Caco-2 (cell line): ENCODE measurements at regions not wholly inside any gene's neighbourhood (a gene's known extent, or its start where the extent isn't known, plus 50 kb on each side); places are given as distances from the start of the nearest gene placed in this dataset.

Experiments
- BruUV-seq: library from RNA; stranded (reverse); fragments of 400-500 nt; replicated peaks from 2 replicates; lab custom pipeline; 2021; lab: Mats Ljungman, UMichigan
- CTCF ChIA-PET: fragments of 300-600 bp; sonication (Branson Sonifier 250); formaldehyde crosslinking; loops from one replicate; lab custom pipeline; 2022; ENCODE audit warnings: antibody characterized with exemption; lab: Charles Lee
- POLR2A ChIA-PET: fragments of 300-600 bp; sonication (Branson Sonifier 250); formaldehyde crosslinking; loops from one replicate; lab custom pipeline; 2022; ENCODE audit warnings: antibody characterized with exemption; lab: Charles Lee
- DNase-seq, 2 experiments: peaks; one replicate each; pipeline versions ENCODE4 v3.0.0 to v3.0.0-alpha.2; 2020 to 2022
- H3K27me3 ChIP-seq: replicated peaks from 2 replicates; pipeline ENCODE4 v1.6.0; 2011; ENCODE audit warnings: low read length; ENCODE audit not compliant: control insufficient read depth, insufficient read depth
- H3K36me3 ChIP-seq: 2 replicates; pipeline ENCODE4 v1.5.1; 2011; ENCODE audit warnings: low read length; ENCODE audit not compliant: control insufficient read depth, insufficient read depth
- H3K4me1 ChIP-seq: fragments of 250-450 bp; sonication (Bioruptor Pico); 2 replicates; pipeline ENCODE4 v1.5.1; 2020; ENCODE audit warnings: mild to moderate bottlenecking
- H3K4me3 ChIP-seq: 2 replicates; pipeline ENCODE4 v1.5.1; 2011; ENCODE audit warnings: low read depth, mild to moderate bottlenecking, control low read depth, low read length
- H3K9me3 ChIP-seq: fragments of 250-450 bp; sonication (Bioruptor Pico); 2 replicates; pipeline ENCODE4 v1.5.1; 2020; ENCODE audit warnings: mild to moderate bottlenecking, moderate library complexity
- H3K27ac Mint-ChIP-seq: one replicate; pipeline ENCODE4 v1.8.0; 2022; ENCODE audit warnings: mixed read lengths; ENCODE audit not compliant: unreplicated experiment
- H3K27me3 Mint-ChIP-seq: one replicate; pipeline ENCODE4 v1.8.0; 2022; ENCODE audit warnings: mixed read lengths; ENCODE audit not compliant: insufficient read depth, unreplicated experiment
- H3K36me3 Mint-ChIP-seq: one replicate; pipeline ENCODE4 v1.8.0; 2022; ENCODE audit warnings: mild to moderate bottlenecking, mixed read lengths; ENCODE audit not compliant: insufficient read depth, unreplicated experiment
- H3K4me1 Mint-ChIP-seq: one replicate; pipeline ENCODE4 v1.8.0; 2022; ENCODE audit warnings: low read depth, mixed read lengths; ENCODE audit not compliant: unreplicated experiment
- H3K4me3 Mint-ChIP-seq: one replicate; pipeline ENCODE4 v1.8.0; 2022; ENCODE audit warnings: mild to moderate bottlenecking, moderate library complexity, mixed read lengths; ENCODE audit not compliant: unreplicated experiment
- H3K9me3 Mint-ChIP-seq: one replicate; pipeline ENCODE4 v1.8.0; 2022; ENCODE audit warnings: mixed read lengths; ENCODE audit not compliant: unreplicated experiment
- intact Hi-C: fragments of 100-400 bp; cut with micrococcal nuclease; formaldehyde crosslinking; loops from one replicate; pipeline ENCODE4 v1.10.0; 2022; ENCODE audit not compliant: unreplicated experiment
- TF ChIP-seq, protein P1 (sequence below), 2 experiments: fragments of 200-600 bp in 1 of 2; IDR thresholded peaks; 1 replicate in 1 of 2; 2 replicates in 1 of 2; pipeline versions ENCODE4 v1.5.1 to v1.8.0; 2011 to 2022; ENCODE audit warnings: antibody characterized with exemption in 1 of 2, control low read depth in 1 of 2, inconsistent platforms in 1 of 2, low read depth in 1 of 2, low read length in 1 of 2, mild to moderate bottlenecking in 1 of 2, moderate library complexity in 1 of 2; ENCODE audit not compliant: insufficient read depth in 1 of 2, severe bottlenecking in 1 of 2, unreplicated experiment in 1 of 2

DNA sequence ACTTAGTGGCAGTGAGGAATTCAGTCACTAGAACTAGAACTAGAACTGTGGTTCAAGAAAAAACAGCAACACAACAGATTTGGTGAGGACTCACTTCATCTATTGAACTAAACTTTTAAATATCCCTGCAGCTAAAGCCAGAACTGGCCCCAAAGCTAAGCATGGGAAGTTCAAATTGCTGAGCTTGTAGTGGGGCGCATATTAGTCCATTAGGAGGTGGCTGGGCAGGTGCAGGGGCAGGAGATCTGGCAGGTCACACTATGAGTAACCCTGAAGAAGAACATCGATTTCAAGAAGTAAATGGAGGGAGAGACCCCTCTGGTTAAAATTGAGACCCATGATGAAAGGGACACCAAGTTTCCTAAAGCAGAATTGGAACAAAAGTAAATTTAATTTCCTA is 73.8 kb upstream of the UBAC2 start:
- peaks cover 11% of the 10 kb centered on the region for H3K4me1 Mint-ChIP-seq
- H3K9me3 Mint-ChIP-seq: no peaks in the 10 kb centered on the region
- Histone ChIP-seq H3K36me3 (no peaks in the 10 kb centered on the region), H3K4me3 (no peak overlapping the region), H3K27me3 (no peaks in the 10 kb centered on the region), H3K9me3 (no peaks in the 10 kb centered on the region), H3K4me1 (no peaks in the 10 kb centered on the region)
- no peak for DNase-seq
- intact Hi-C loops: no loop called here
- H3K27ac Mint-ChIP-seq: no peak overlapping the region
- TF ChIP-seq, protein P1, sequence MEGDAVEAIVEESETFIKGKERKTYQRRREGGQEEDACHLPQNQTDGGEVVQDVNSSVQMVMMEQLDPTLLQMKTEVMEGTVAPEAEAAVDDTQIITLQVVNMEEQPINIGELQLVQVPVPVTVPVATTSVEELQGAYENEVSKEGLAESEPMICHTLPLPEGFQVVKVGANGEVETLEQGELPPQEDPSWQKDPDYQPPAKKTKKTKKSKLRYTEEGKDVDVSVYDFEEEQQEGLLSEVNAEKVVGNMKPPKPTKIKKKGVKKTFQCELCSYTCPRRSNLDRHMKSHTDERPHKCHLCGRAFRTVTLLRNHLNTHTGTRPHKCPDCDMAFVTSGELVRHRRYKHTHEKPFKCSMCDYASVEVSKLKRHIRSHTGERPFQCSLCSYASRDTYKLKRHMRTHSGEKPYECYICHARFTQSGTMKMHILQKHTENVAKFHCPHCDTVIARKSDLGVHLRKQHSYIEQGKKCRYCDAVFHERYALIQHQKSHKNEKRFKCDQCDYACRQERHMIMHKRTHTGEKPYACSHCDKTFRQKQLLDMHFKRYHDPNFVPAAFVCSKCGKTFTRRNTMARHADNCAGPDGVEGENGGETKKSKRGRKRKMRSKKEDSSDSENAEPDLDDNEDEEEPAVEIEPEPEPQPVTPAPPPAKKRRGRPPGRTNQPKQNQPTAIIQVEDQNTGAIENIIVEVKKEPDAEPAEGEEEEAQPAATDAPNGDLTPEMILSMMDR (IDR thresholded peaks at IDR 0.05; ENCODE audit: insufficient read depth in 1 of 2, low read depth in 1 of 2, low read length in 1 of 2, severe bottlenecking in 1 of 2, unreplicated experiment in 1 of 2): no peak
- peaks cover 5% of the 10 kb centered on the region for H3K27me3 Mint-ChIP-seq
- H3K4me3 Mint-ChIP-seq: no peak overlapping the region
- ChIA-PET CTCF (no interaction called here), POLR2A (no interaction called here)
- no TSS peak for BruUV-seq
- no peaks in the 10 kb centered on the region for H3K36me3 Mint-ChIP-seq

DNA sequence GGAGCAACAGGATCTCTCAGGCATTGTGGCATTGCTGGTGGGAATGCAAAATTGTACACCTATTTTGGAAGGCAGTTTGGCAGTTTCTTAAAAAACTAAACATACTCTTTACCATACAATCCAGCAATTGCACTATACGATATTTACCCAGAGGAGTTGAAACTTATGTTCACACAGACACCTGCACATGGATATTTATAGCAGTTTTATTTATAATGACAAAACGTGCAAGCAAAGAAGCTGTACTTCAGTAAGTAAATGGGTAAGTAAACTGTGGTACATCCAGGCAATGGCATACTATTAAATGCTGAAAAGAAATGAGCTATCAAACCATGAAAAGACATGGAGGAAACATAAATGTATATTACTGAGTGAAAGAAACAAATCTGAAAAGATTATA is 71.6 kb upstream of the UBAC2 start:
- Histone ChIP-seq H3K27me3 (no peaks in the 10 kb centered on the region), H3K4me3 (no peak overlapping the region), H3K9me3 (no peaks in the 10 kb centered on the region), H3K4me1 (peaks cover 9% of the 10 kb centered on the region; the same call in 1 of the 2 replicates), H3K36me3 (no peaks in the 10 kb centered on the region)
- Mint-ChIP-seq H3K4me3 (no peak overlapping the region), H3K9me3 (no peaks in the 10 kb centered on the region), H3K36me3 (no peaks in the 10 kb centered on the region), H3K27ac (no peak overlapping the region), H3K4me1 (peaks cover 22% of the 10 kb centered on the region), H3K27me3 (peaks cover under 1% of the 10 kb centered on the region)
- no TSS peak for BruUV-seq
- intact Hi-C loops: no loop called here
- DNase-seq: no peak
- TF ChIP-seq, protein P1 (IDR thresholded peaks at IDR 0.05; ENCODE audit: insufficient read depth in 1 of 2, low read depth in 1 of 2, low read length in 1 of 2, severe bottlenecking in 1 of 2, unreplicated experiment in 1 of 2): no peak
- ChIA-PET POLR2A (interaction anchor here (0.6 kb wide), 1 partner anchor 167 kb away, joined by 5 read pairs; no protein-coding TSS in a partner anchor), CTCF (no interaction called here)

DNA sequence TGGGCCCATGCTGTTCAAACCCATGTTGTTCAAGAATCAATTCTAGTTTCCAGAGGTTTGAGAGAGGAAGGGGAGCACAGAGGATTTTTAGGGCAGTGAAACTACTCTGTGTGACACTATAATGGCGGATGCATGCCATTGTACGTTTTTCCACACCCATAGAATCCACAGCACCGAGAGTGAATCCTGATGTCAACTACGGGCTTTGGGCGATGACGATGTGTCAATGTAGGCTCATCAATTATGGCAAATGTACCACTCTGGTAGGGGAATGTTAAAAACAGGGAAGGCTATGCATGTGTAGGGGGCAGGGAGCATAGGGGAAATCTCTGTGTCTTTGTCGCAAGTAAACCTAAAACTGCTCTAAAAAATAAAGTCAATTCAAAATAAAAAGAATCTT is 70.7 kb upstream of the UBAC2 start:
- CTCF ChIA-PET: no interaction called here
- peaks cover 9% of the 10 kb centered on the region; the same call in 1 of the 2 replicates for H3K4me1 ChIP-seq
- no peak for DNase-seq
- no peaks in the 10 kb centered on the region for H3K9me3 ChIP-seq
- TF ChIP-seq, protein P1 (IDR thresholded peaks at IDR 0.05; ENCODE audit: insufficient read depth in 1 of 2, low read depth in 1 of 2, low read length in 1 of 2, severe bottlenecking in 1 of 2, unreplicated experiment in 1 of 2): no peak
- Mint-ChIP-seq H3K4me1 (peaks cover 16% of the 10 kb centered on the region), H3K4me3 (no peak overlapping the region), H3K36me3 (no peaks in the 10 kb centered on the region), H3K27ac (no peak overlapping the region), H3K27me3 (no peaks in the 10 kb centered on the region), H3K9me3 (no peaks in the 10 kb centered on the region)
- no peak overlapping the region for H3K4me3 ChIP-seq
- no TSS peak for BruUV-seq
- no peaks in the 10 kb centered on the region for H3K36me3 ChIP-seq
- POLR2A ChIA-PET: no interaction called here
- no peaks in the 10 kb centered on the region for H3K27me3 ChIP-seq
- intact Hi-C loops: no loop called here
